HepG2 (cell line): ENCODE measurements at regions not wholly inside any gene's neighbourhood (a gene's known extent, or its start where the extent isn't known, plus 50 kb on each side); places are given as distances from the start of the nearest gene placed in this dataset.

ENCODE experiments used
- ATAC-seq: fragments of 200-7000 bp; cut with Tn5 transposase; 3 replicates; pipeline ENCODE4 v1.9.1; 2020; ENCODE audit warnings: mild to moderate bottlenecking, moderate library complexity
- BruUV-seq: library from RNA; stranded (reverse); fragments of 400-500 nt; replicated peaks from 2 replicates; lab custom pipeline; 2021; lab: Mats Ljungman, UMichigan
- CTCF ChIA-PET: fragments of 300-600 bp; formaldehyde crosslinking; extraction: SDS; loops from one replicate; lab custom pipeline; 2021; ENCODE audit warnings: low total read pairs, inconsistent platforms, low intra/inter-chr PET ratio; lab: Yijun Ruan, JAX
- POLR2A ChIA-PET: fragments of 350-600 bp; sonication (Branson Sonifier 250); formaldehyde crosslinking; loops from one replicate; lab custom pipeline; 2020; ENCODE audit warnings: antibody characterized with exemption, inconsistent platforms; lab: Yijun Ruan, JAX
- DNase-seq: peaks from one replicate; pipeline ENCODE4 v3.0.0-alpha.2; 2015; ENCODE audit warnings: low spot score
- FAIRE-seq: peaks from 3 replicates; lab custom pipeline; 2011; peaks lifted over from hg19 to GRCh38; lab: Jason Lieb, UNC
- H2AFZ ChIP-seq: one replicate; pipeline ENCODE4 v1.6.1; 2011; ENCODE audit warnings: low read length, inconsistent platforms
- H3K27ac ChIP-seq: fragments of 300-600 bp; 3 replicates; pipeline ENCODE4 v1.8.0; 2011; ENCODE audit warnings: mixed run types, mild to moderate bottlenecking, mixed read lengths, low read length, inconsistent platforms; ENCODE audit not compliant: insufficient read depth; ENCODE audit errors: extremely low read length
- H3K27me3 ChIP-seq, 2 experiments: fragments of 200-600 bp in 1 of 2; 2 replicates in 1 of 2; 3 replicates in 1 of 2; pipeline versions ENCODE4 v1.6.0 to v1.8.0; 2011; ENCODE audit warnings: low read length in 2 of 2, mild to moderate bottlenecking in 2 of 2, moderate library complexity in 2 of 2, inconsistent platforms in 1 of 2; ENCODE audit not compliant: insufficient read depth in 2 of 2, control insufficient read depth in 1 of 2
- H3K36me3 ChIP-seq, 2 experiments: fragments of 200-600 bp in 1 of 2; replicated peaks in 1 of 2; 2 replicates in 1 of 2; 3 replicates in 1 of 2; pipeline versions ENCODE4 v1.5.1 to v1.8.0; 2011; ENCODE audit warnings: low read length in 2 of 2, inconsistent platforms in 1 of 2; ENCODE audit not compliant: insufficient read depth in 2 of 2, control insufficient read depth in 1 of 2
- H3K4me1 ChIP-seq: 2 replicates; pipeline ENCODE4 v1.5.1; 2012; ENCODE audit warnings: low read length, inconsistent platforms; ENCODE audit not compliant: insufficient read depth
- H3K4me2 ChIP-seq: 2 replicates; pipeline ENCODE4 v1.6.0; 2011; ENCODE audit warnings: low read depth, low read length, inconsistent platforms
- H3K4me3 ChIP-seq, 3 experiments: fragments of 200-600 bp in 1 of 3; sonication (generic), shearing (Covaris generic) in 1 of 3; replicated peaks in 1 of 3; 2 replicates each; pipeline ENCODE4 v1.5.1; 2011 to 2016; ENCODE audit warnings: low read length in 3 of 3, inconsistent platforms in 2 of 3, low read depth in 2 of 3, mild to moderate bottlenecking in 2 of 3, control low read depth in 1 of 3, mixed read lengths in 1 of 3; ENCODE audit not compliant: insufficient read depth in 1 of 3
- H3K79me2 ChIP-seq: one replicate; pipeline ENCODE4 v1.6.1; 2011; ENCODE audit warnings: low read length, inconsistent platforms; ENCODE audit not compliant: insufficient read depth
- H3K9ac ChIP-seq: 2 replicates; pipeline ENCODE4 v1.6.0; 2011; ENCODE audit warnings: mild to moderate bottlenecking, low read depth, low read length, inconsistent platforms; ENCODE audit not compliant: insufficient read depth
- H3K9me3 ChIP-seq: 2 replicates; pipeline ENCODE4 v1.5.1; 2012; ENCODE audit warnings: mild to moderate bottlenecking, low read length
- H4K20me1 ChIP-seq: 2 replicates; pipeline ENCODE4 v1.6.0; 2011; ENCODE audit warnings: inconsistent platforms, mild to moderate bottlenecking, low read length, moderate library complexity; ENCODE audit not compliant: insufficient read depth
- SIN3A ChIP-seq: IDR thresholded peaks from 2 replicates; pipeline ENCODE4 v1.6.1; 2011; ENCODE audit warnings: low read depth, mild to moderate bottlenecking, control low read depth, low read length, borderline replicate concordance
- SPEN ChIP-seq: sonication (generic); formaldehyde crosslinking; IDR thresholded peaks from 2 replicates; pipeline ENCODE4 v1.5.1; 2020; ENCODE audit warnings: low read depth, mild to moderate bottlenecking, missing genetic modification reagents
- ZBTB7A ChIP-seq: sonication (generic); formaldehyde crosslinking; IDR thresholded peaks from 2 replicates; pipeline ENCODE4 v1.8.0; 2022; ENCODE audit warnings: mild to moderate bottlenecking, missing genetic modification reagents
- ZNF549 ChIP-seq: sonication (generic); formaldehyde crosslinking; IDR thresholded peaks from 2 replicates; pipeline ENCODE4 v1.5.0; 2020; ENCODE audit warnings: missing genetic modification reagents
- ZNF605 ChIP-seq: sonication (generic); formaldehyde crosslinking; IDR thresholded peaks from 2 replicates; pipeline ENCODE4 v1.8.0; 2022; ENCODE audit warnings: mild to moderate bottlenecking, missing genetic modification reagents
- ZSCAN22 ChIP-seq: sonication (generic); formaldehyde crosslinking; IDR thresholded peaks from 2 replicates; pipeline ENCODE4 v1.4.0; 2020; ENCODE audit warnings: mild to moderate bottlenecking, missing genetic modification reagents
- ZZZ3 ChIP-seq: sonication (generic); formaldehyde crosslinking; IDR thresholded peaks from 2 replicates; pipeline ENCODE4 v1.4.0; 2020; ENCODE audit warnings: missing genetic modification reagents, mild to moderate bottlenecking, borderline replicate concordance
- WGBS: methylation state at CpG from one replicate; pipeline ENCODE4 v1.1.6; 2017; ENCODE audit warnings: low lambda C conversion rate; 5-methylcytosine and 5-hydroxymethylcytosine counted together
- in situ Hi-C: cut with HindIII; loops from 2 replicates; pipeline ENCODE4 v1.10.0; 2017; ENCODE audit warnings: low pct_unique_long_range_greater_than_20kb; ENCODE audit not compliant: extremely low pct_ligation_motif_present
- intact Hi-C: fragments of 100-400 bp; cut with micrococcal nuclease; formaldehyde crosslinking; loops from one replicate; pipeline ENCODE4 v1.10.0; 2022; ENCODE audit not compliant: unreplicated experiment
- TF ChIP-seq, protein P1 (sequence below): sonication (generic); formaldehyde crosslinking; IDR thresholded peaks from 2 replicates; pipeline ENCODE4 v1.8.1; 2023; ENCODE audit warnings: mild to moderate bottlenecking, missing genetic modification reagents, borderline replicate concordance
- TF ChIP-seq, protein P2 (sequence below): IDR thresholded peaks from 2 replicates; pipeline ENCODE4 v1.6.1; 2016; ENCODE audit warnings: missing biosample characterization, missing genetic modification reagents, low read depth

DNA sequence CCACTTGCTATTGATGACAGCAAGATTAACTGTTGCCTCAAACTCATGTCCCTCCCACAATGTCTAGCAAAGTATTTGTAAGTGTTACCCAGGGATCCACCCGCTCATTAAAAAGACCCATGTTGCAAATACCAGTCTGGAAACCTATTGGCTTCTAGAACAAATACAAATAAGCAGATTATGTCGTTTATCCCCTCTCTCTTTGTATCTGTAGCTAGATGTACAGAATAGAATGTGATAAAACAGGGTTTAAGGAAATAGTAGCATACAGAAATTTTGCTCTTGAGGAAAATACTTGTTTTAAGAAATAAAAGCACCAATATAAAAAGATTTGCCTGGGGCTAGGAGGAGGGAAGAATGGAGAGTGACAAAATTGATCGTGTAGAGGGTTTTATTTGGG, 142.7 kb upstream of the ZIC3 start:
- H3K27me3 ChIP-seq, result peaks cover 0 to 4% of the 10 kb centered on the region in 2 experiments; a peak in 2 of 5 replicates
- intact Hi-C loops, result no loop called here
- H3K36me3 ChIP-seq, result no peaks in the 10 kb centered on the region
- 2% methylated on average over 3 of the region's 3 CpGs for WGBS
- H3K9me3 ChIP-seq, result no peaks in the 10 kb centered on the region
- H3K4me1 ChIP-seq, result no peaks in the 10 kb centered on the region
- DNase-seq, result no peak
- CTCF ChIA-PET, result no interaction called here
- H3K4me3 ChIP-seq, result no peak overlapping the region
- H2AFZ ChIP-seq, result no peak overlapping the region
- no peak for FAIRE-seq
- POLR2A ChIA-PET, result no interaction called here
- H3K27ac ChIP-seq, result no peak overlapping the region
- no peak overlapping the region for H3K9ac ChIP-seq
- H4K20me1 ChIP-seq, result no peaks in the 10 kb centered on the region
- in situ Hi-C loops, result no loop called here
- no peaks in the 10 kb centered on the region for H3K79me2 ChIP-seq
- ATAC-seq, result no peak
- TF ChIP-seq, protein P1, sequence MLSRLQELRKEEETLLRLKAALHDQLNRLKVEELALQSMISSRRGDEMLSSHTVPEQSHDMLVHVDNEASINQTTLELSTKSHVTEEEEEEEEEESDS (CRISPR knock-in tag), result no peak
- TF ChIP-seq SPEN (no peak), ZZZ3 (CRISPR knock-in tag) (no peak), ZNF549 (no peak), ZNF605 (CRISPR knock-in tag) (no peak), ZBTB7A (CRISPR knock-in tag) (no peak), SIN3A (no peak), ZSCAN22 (CRISPR knock-in tag) (no peak)
- TF ChIP-seq, protein P2, sequence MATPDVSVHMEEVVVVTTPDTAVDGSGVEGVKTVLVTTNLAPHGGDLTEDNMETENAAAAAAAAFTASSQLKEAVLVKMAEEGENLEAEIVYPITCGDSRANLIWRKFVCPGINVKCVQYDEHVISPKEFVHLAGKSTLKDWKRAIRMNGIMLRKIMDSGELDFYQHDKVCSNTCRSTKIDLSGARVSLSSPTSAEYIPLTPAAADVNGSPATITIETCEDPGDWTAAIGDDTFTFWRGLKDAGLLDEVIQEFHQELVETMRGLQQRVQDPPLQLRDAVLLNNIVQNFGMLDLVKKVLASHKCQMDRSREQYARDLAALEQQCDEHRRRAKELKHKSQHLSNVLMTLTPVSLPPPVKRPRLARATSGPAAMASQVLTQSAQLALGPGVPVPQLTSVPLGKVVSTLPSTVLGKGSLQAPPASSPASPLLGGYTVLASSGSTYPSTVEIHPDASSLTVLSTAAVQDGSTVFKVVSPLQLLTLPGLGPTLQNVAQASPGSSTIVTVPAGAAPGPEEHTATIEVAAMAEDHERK (CRISPR knock-in tag), result no peak
- H3K4me2 ChIP-seq, result no peak overlapping the region
- no TSS peak for BruUV-seq
